C4-2B (cell line): ENCODE measurements at regions not wholly inside any gene's neighbourhood (a gene's known extent, or its start where the extent isn't known, plus 50 kb on each side); places are given as distances from the start of the nearest gene placed in this dataset.

ENCODE experiments used
- CTCF ChIP-seq: fragments of 450-650 bp; conservative IDR thresholded peaks from 2 replicates; pipeline ENCODE4 v1.5.1; 2017; ENCODE audit warnings: mild to moderate bottlenecking
- ZFX ChIP-seq: fragments of 450-650 bp; IDR thresholded peaks from 2 replicates; pipeline ENCODE4 v1.6.1; 2017

- TF ChIP-seq CTCF (no peak), ZFX (no peak)
Observed at GRCh38 chr15:39124553-39125171, 456.2 kb upstream of the THBS1 start.
